HepG2 (cell line): ENCODE measurements at regions not wholly inside any gene's neighbourhood (a gene's known extent, or its start where the extent isn't known, plus 50 kb on each side); places are given as distances from the start of the nearest gene placed in this dataset.

Experiments used
- CBX2 ChIP-seq, 2 experiments: fragments of 200-600 bp in 1 of 2; sonication (generic); formaldehyde crosslinking in 1 of 2; IDR thresholded peaks; 2 replicates each; pipeline versions ENCODE4 v1.7.0 to v1.8.1; 2018 to 2022; ENCODE audit warnings: low read depth in 2 of 2, low read length in 1 of 2, mild to moderate bottlenecking in 1 of 2, missing genetic modification reagents in 1 of 2
- HNF4A ChIP-seq: sonication (generic); formaldehyde crosslinking; IDR thresholded peaks from 2 replicates; pipeline ENCODE4 v1.4.0; 2020; ENCODE audit warnings: missing genetic modification reagents
- RFX5 ChIP-seq: IDR thresholded peaks from 2 replicates; pipeline ENCODE4 v1.6.1; 2011; ENCODE audit warnings: low read depth, low read length, improper control_type of control experiment
- ZBTB7A ChIP-seq: sonication (generic); formaldehyde crosslinking; IDR thresholded peaks from 2 replicates; pipeline ENCODE4 v1.8.0; 2022; ENCODE audit warnings: mild to moderate bottlenecking, missing genetic modification reagents
- ZNF12 ChIP-seq: sonication (generic); formaldehyde crosslinking; IDR thresholded peaks from 2 replicates; pipeline ENCODE4 v1.5.0; 2020; ENCODE audit warnings: missing genetic modification reagents
- ZNF879 ChIP-seq: sonication (generic); formaldehyde crosslinking; IDR thresholded peaks from 2 replicates; pipeline ENCODE4 v1.8.1; 2023; ENCODE audit warnings: missing genetic modification reagents

DNA sequence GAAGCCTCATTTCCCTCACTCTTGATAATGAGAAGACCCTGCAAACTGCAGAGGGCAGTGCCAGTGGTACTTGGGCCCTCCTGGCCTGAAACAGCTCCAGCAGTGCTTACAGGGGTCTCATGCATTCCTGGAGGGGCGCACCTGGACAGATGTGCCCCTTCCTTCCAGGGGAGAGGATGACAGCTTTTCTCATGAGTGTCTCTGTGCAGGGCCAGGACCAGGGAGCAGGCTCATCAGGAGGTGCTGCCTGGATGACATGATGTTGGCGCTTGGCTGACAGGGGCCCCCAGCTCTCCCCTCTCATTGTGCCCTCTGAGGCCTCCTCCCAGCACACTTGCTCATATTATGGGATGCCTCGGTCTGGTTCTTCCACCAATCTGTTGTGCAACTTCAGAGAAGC lies 95.1 kb upstream of the MYCN start:
- TF ChIP-seq RFX5 (no peak), HNF4A (CRISPR knock-in tag) (no peak), ZBTB7A (CRISPR knock-in tag) (no peak), ZNF12 (CRISPR knock-in tag) (no peak), CBX2 (IDR thresholded peaks at IDR 0.05; ENCODE audit: low read depth, low read length) (no peak), CBX2 (CRISPR knock-in tag; IDR thresholded peaks at IDR 0.05; ENCODE audit: low read depth) (no peak), ZNF879 (CRISPR knock-in tag) (no peak)
